HG02970 (cell line): ENCODE measurements at regions not wholly inside any gene's neighbourhood (a gene's known extent, or its start where the extent isn't known, plus 50 kb on each side); places are given as distances from the start of the nearest gene placed in this dataset.
"Not testable (repeated sequence)": the region's sequence is repeated elsewhere in the genome, so short reads cannot be mapped to it uniquely, and the experiment has no call there.

Experiments used
- ATAC-seq: cut with Tn5 transposase; IDR thresholded peaks from one replicate; pipeline ENCODE4 v1.9.1; 2021; ENCODE audit warnings: mild to moderate bottlenecking, moderate library complexity, moderate number of reproducible peaks; ENCODE audit not compliant: unreplicated experiment, low FRiP score

GRCh38 chr1:245102149-245102548, 52.6 kb upstream of the KIF26B start:
- not testable (repeated sequence) for ATAC-seq

DNA sequence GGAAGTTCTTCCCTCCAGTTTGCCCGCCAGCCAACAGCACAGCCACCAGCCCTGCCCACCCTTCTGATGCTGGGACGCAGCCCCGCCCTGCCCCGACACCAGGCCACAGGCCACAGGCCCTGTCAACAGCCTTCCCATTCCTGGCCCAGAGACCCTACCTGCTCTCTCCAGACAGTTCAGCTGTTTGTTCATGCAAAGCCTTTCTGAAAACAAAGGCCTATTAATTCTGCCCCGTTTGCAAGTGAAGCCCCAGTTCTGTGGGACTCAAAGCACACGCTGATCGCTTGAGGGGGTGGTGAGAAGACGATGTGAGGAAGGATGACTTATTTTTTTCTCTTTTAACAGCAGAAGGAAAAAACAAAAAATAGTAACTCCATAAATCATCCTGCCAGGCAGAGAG, 55.4 kb upstream of the KIF26B start:
- ATAC-seq: no peak

- ATAC-seq: no peak
These were observed 55.9 kb upstream of the KIF26B start for GRCh38 chr1:245098924-245099323.

DNA sequence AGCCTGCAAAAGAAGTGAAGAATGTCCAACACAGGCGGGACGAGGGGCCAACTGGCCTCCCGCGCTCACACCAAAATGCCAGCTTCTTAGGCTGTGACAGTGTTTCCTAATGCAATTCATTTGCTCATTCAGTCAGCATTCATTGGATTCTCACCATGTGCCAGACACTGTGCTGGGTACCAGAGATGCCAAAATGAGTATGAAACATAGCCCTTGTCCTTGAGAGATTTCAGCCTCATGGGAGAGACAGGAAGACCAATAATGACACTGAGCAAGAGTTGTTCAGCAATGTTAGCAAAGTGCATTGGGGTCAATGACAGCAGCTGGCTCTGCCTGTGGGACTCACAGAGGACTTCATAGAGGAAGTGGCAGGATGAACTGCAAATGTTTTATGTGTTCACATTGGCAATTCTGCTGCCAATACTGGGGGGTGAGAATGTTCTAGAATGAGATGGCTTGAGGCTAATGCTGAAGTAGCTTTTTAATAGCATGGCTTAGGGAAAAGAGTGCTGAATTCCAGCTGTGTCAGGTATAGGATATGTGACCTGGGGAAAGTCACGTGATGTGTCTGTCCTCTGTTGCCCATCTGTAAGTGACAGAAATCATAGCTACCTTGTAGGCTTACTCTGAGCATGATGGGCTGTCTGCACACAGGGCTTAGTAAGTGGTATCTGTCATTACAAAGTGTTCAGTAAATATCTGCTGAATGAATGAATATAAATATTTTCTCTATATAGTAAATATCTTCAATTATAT, 58.3 kb upstream of the KIF26B start:
- ATAC-seq: no peak

GRCh38 chr1:245095903-245096302, 58.9 kb upstream of the KIF26B start:
- no peak for ATAC-seq

GRCh38 chr1:245094954-245095353, 59.8 kb upstream of the KIF26B start:
- no peak for ATAC-seq

GRCh38 chr1:245094092-245094491, 60.7 kb upstream of the KIF26B start:
- no peak for ATAC-seq

DNA sequence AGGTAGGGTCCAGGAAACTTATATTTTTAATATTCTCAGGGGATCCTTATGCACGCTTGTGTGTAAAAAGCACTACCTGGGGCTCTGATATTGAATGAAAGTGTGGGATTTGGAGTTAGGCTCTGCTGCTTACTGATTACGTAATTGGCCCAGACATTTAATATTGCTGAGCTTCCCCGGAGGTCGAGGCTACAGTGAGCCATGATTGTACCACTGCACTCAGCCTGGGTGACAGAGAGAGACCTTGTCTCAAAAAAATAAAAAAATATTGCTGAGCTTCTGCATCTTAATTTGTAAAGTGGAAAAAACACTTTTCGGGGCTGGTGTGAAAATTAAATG, 62.2 kb upstream of the KIF26B start:
- ATAC-seq: no peak

DNA sequence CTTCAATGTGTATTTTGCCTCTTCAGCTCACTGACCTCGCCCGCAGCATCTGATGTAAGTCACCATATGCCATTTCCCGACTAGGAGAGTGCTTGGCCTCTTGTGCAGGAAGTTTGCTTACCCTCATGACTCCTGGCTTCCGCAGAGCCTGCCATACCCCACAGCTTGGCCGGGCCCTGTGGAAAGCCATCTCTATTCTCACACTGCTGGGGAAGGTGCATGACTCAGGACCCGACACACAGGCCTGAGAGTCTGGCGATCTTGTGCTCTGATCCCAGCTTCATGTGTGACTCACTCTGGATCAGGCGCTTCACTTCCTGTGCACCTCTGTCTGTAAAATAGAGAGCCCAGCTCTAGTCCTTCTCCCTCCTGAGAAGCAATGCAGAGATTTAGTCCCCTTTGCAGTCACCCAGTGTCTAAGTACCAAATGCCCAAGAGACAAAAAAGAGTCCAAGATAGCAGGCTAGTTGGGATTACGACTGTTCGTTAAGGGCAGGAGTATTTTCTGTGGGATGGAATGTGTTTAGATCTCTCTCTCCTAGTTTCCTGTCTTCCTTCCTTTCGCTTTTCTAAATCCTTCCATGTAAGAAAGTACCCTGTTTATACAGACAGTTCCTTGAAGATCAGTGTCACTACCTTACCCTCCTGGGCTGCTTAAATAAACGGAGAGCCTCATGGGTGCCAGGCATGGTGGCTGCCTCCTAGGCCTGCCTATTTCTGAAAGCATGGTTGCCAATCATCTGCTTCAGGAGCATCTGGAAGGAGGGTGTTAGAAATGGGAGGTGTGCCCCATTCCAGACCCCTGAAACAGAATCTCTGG, 62.8 kb upstream of the KIF26B start:
- ATAC-seq: no peak

DNA sequence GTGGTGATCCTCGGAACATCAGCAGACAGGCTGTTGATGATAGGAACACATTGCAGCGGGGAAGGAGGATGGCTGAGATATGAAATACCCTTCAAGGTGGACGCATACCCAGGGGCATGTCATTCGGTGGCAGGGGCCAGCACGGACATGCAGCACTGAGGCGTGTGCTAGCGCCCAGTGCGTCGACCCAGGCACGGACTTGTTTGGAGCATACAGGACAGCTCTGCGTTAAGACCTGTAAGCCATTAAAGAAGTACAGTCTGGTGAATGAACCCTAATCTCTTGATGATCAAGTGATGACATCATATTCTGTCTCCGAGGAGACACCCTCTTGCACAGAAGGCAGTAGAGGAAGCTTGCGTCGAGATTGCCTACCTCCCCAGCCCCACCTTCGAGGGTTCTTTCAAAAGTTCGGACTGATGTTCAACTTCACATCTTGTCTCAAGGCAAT, 63.6 kb upstream of the KIF26B start:
- ATAC-seq: no peak

- no peak for ATAC-seq
These were observed 64.2 kb upstream of the KIF26B start for GRCh38 chr1:245090491-245091090.

DNA sequence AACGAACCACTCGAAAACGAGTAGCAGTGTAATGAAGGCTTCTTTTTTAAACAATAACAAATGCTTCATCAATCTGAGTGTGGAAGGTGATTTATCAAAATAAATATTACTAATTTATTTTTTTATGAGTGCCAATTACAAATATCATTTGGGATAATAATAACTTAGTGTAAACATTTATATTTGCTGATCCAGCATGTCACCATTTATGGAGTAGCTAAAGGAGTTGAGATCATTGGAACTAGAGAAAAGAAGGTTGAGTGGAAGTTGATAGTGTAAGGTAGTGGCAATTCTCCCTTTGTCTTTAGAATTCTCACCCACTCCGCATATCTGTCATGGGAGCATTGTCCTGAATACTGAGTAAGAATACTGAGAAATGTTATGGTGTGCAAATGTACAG, 67.1 kb upstream of the KIF26B start:
- no peak for ATAC-seq

DNA sequence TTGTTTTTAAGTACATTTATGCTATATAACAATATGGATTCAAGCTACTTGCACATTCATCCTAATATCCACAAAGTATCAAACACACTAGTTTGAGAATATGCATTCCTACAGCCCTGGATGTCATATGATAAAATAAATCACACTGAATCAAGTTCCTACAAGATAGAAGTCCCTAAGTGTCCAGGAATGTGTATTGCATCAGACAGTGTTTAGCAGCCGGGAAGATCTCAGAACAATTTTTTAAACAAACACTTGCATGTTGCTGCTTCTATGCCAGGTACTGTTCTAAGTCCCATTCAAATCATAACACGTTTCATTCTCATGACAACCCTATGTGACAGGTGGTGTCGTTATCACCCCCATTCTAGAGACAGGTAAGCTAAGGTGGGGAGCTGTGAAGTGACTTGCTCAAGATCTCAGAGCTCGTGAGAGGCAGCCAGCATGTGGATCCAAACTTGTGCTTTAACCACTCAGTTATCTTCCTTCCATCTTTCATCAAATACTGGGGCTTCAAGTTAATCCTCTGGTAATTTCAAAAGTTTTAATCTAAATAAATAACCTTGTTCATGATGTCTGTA, 68.3 kb upstream of the KIF26B start:
- ATAC-seq: no peak

DNA sequence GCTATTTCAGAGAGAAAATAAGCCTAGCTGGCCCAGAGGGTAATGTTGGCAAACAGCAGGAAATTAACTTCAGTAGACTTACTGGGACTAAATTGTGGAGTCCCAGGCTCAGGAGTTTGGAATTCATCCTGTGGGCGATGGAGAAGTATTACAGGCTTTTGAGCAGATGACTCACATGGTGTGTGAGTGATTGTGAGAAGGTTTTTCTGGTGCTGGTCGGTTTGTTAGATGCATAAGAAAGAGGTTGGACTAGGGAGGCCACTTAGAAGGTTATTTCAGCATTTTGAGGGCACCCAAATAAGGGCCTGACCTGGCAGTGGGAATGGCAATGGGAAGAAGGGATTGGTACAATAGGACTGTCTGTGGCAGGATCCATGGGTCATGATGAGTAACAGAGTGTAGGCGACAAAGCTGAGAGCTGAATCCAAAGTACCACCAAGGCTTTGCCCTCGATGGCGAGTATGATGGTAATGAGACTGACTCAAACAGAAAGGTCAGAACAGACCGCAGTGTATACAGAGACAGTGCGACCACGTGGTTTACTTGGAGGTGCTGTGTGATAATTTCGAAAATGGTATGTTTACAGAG, 69.2 kb upstream of the KIF26B start:
- ATAC-seq: no peak

- no peak for ATAC-seq
These were observed 70.2 kb upstream of the KIF26B start for GRCh38 chr1:245084551-245084950.

GRCh38 chr1:245079021-245079609, 75.7 kb upstream of the KIF26B start:
- no peak for ATAC-seq

DNA sequence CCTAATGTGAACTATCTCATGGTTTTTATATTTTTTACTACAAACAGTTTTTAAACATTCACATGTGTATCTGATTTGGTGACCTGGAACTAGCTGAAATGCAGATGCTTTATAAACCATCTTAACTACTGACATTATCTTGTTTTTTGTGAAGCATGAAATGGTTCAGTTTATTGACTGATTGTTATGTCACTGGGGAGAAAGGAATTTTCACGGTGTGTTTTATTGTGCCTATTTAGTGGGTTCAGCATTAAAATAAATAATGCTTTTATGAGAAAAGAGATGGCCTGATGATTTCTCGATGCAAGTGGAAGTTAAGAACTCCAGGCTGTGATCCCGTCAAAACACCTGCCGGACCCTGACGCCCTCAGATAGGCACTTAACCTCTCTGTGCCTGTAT, 79.9 kb upstream of the KIF26B start:
- ATAC-seq: no peak

- no peak for ATAC-seq
These were observed 80.5 kb upstream of the KIF26B start for GRCh38 chr1:245074232-245074747.

DNA sequence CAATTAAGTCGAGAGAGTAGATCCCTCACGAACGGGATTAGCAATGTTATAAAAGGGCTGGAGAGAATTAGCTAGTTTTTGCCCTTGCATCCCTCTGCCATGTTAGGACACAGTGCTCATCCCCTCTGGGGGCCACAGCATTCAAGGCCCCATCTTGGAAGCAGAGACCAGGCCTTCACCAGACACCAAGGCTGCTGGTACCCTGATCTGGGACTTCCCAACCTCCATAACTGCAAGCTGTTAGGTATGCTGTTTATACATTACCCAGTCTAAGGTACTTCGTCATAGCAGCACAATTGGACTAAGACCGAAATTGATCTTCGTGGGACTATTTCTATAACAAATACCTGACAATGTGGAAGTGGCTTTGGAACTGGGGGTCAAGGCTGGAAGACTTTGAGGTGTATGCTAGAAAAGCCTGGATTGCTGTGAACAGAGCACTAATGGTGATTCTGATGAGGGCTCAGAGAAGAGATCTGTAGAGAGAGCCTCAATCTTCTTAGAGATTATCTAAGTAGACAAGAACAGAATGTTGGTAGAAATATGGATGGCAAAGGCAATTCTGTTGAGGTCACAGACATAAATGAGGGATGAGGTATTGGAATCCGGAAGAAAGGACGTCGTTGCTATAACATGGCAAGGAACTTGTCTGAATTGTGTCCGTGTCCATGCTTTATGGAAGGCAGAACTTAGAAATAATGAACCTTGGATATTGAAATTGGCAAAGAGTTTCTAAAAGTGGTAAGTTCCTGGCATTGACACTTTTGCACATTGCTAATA, 83.8 kb upstream of the KIF26B start:
- no peak for ATAC-seq
